ENCODE measurements at regions not wholly inside any gene's neighbourhood (a gene's known extent, or its start where the extent isn't known, plus 50 kb on each side); places are given as distances from the start of the nearest gene placed in this dataset.
"Not testable (repeated sequence)": the region's sequence is repeated elsewhere in the genome, so short reads cannot be mapped to it uniquely, and the experiment has no call there.

DNA sequence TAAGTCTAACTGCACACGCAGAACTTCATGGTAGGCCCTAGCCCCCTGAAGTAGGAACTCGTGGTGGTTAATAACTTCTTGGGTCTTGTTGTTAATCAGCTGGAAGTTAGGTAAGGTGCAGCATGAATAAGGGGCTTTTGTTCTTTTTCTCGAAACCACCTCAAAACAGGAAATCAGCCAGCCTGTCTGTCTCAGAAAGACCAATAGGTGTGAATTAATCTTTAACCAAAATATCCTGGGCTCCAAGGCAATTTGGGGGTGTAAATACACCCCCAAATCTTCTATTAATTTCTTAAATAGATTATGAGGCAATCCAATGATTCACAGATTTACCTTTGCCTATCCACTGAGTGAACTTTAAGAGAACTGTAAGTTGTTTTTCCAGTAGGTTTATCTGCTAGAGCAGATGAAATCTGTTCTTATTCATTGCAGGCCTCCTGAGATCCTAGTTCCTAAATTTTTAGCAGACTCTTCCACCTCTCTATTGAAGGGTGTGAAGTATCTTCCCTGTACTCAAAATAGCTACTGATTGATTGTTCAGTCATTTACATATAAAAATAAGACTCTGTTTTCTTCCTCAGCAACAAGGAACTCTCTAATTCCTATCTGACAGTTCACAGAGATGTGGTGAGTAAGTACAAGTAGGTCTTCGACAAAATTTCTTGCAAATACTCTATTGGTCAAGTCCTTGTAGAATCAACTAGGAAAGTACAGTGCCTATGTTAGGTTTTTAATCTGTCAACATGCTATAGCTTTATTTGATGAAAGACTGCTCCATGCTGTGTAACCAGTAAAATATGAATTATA, 427.1 kb upstream of the NOX3 start:
- WGBS = 66% methylated on average over 4 of the region's 4 CpGs
- DNase-seq (ENCODE audit: low spot score) = no peak
- Histone ChIP-seq H3K36me3 (no peaks in the 10 kb centered on the region), H3K27ac (peak overlapping the region; percentile 9 to 24), H3K9me3 (no peaks in the 10 kb centered on the region), H3K4me3 (no peak overlapping the region), H3K27me3 (replicated peaks; ENCODE audit: insufficient read depth) (no peaks in the 10 kb centered on the region), H3K4me1 (replicated peaks) (no peaks in the 10 kb centered on the region)
- TF ChIP-seq POLR2A (IDR thresholded peaks at IDR 0.05) (no peak), CTCF (IDR thresholded peaks at IDR 0.05) (no peak), POLR2AphosphoS5 (IDR thresholded peaks at IDR 0.05) (no peak)
- intact Hi-C loops (cut with DNase I) = no loop called here

DNA sequence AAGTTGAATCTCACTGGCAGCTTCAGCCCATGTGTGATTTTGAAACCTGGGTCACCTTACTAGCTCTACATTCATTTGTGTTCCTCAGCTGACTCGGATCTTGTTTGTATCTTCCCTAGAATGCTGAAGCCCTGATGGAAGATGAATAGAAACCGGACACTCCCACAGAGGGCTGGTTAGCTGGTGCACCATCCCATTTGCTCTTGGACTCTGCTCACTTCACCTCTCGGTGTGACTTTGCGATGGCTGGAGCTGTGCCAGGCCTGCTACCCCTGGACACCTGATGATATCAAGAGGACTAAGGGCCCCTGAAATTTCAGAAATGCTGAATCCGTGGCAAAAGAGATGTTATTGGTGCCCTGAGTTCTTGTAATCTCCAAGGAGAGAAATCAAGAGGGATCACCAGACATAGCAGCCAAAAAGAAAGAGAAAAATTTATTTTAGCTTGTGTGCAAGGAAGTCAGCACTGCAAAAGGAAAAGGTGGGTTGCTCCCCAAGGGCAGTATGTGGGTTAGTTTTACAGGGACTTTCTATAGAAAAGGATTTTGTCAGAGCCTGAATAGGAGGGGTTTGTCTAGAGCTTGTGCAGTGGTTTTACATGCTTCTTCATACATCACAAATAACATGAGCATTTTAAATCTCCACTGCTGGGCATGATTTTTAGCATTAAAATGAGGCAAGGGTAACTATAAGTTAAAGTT, 426.3 kb upstream of the NOX3 start:
- intact Hi-C loops (cut with DNase I) = no loop called here
- H3K4me1 ChIP-seq (replicated peaks) = no peaks in the 10 kb centered on the region
- DNase-seq (ENCODE audit: low spot score) = no peak
- 70% methylated on average over 5 of the region's 5 CpGs for whole genome bisulfite sequencing
- no peak for TF ChIP-seq CTCF (IDR thresholded peaks at IDR 0.05)
- no peaks in the 10 kb centered on the region for H3K36me3 ChIP-seq
- no peaks in the 10 kb centered on the region for H3K9me3 ChIP-seq
- H3K4me3 ChIP-seq = no peak overlapping the region
- no peak overlapping the region for H3K27ac ChIP-seq
- no peaks in the 10 kb centered on the region for H3K27me3 ChIP-seq (replicated peaks; ENCODE audit: insufficient read depth)

DNA sequence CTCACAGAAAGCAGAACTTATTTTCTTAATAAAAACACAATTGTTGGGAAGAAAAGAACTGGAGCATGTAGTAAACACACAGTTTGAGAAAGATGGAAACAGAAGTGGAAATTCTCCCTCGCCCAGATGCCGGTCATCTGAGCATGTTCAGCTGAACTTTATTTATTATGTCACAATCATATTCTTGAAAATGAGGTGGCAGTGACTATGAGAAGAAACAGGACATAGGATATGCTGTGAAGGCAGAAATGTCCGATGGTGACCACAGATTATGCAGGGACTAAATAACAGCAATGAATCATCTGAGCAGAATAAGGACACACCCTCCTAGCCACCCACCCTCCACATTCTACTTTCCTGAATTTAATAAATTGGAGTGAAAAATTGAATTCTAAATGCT, 425.3 kb upstream of the NOX3 start:
- H3K9me3 ChIP-seq = no peaks in the 10 kb centered on the region
- no peak for DNase-seq (ENCODE audit: low spot score)
- WGBS = 68% methylated on average over 3 of the region's 3 CpGs
- H3K27me3 ChIP-seq (replicated peaks; ENCODE audit: insufficient read depth) = no peaks in the 10 kb centered on the region
- TF ChIP-seq POLR2A (IDR thresholded peaks at IDR 0.05) = no peak
- TF ChIP-seq POLR2AphosphoS5 (IDR thresholded peaks at IDR 0.05) = no peak
- TF ChIP-seq CTCF (IDR thresholded peaks at IDR 0.05) = no peak
- H3K4me3 ChIP-seq = no peak overlapping the region
- no peaks in the 10 kb centered on the region for H3K4me1 ChIP-seq (replicated peaks)
- no peak overlapping the region for H3K27ac ChIP-seq
- H3K36me3 ChIP-seq = no peaks in the 10 kb centered on the region
- intact Hi-C loops (cut with DNase I) = no loop called here

- Histone ChIP-seq H3K36me3 (no peaks in the 10 kb centered on the region), H3K4me3 (no peak overlapping the region), H3K9me3 (no peaks in the 10 kb centered on the region), H3K27me3 (replicated peaks; ENCODE audit: insufficient read depth) (no peaks in the 10 kb centered on the region), H3K4me1 (replicated peaks) (no peaks in the 10 kb centered on the region), H3K27ac (no peak overlapping the region)
- intact Hi-C loops (cut with DNase I) = no loop called here
- 95% methylated on average over 6 of the region's 6 CpGs for WGBS
- TF ChIP-seq CTCF (IDR thresholded peaks at IDR 0.05) (no peak), POLR2A (IDR thresholded peaks at IDR 0.05) (no peak), POLR2AphosphoS5 (IDR thresholded peaks at IDR 0.05) (no peak)
- no peak for DNase-seq (ENCODE audit: low spot score)
These were observed 417.3 kb upstream of the NOX3 start for GRCh38 chr6:155872961-155873360.

DNA sequence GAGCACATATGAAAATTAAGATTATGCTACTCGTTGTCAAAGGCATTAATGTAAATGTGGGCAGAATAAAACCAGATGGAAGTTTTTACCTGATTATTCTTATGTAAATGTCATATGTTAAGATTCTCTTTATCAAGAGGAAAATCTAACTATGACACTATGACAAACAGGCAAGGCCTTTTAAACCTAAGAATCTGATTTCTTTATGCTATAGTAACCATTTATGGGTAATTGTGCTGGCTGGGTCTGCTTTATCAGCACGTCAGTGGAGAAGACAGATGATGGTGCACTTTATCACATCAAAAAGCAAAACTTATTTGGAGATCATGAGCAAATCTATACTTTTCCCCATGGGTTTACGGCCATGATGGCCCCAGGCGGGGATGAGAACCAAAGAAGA, 412.0 kb upstream of the NOX3 start:
- no peak overlapping the region for H3K4me3 ChIP-seq
- H3K27ac ChIP-seq = no peak overlapping the region
- no peak for DNase-seq (ENCODE audit: low spot score)
- intact Hi-C loops (cut with DNase I) = no loop called here
- H3K36me3 ChIP-seq = no peaks in the 10 kb centered on the region
- no peaks in the 10 kb centered on the region for H3K27me3 ChIP-seq (replicated peaks; ENCODE audit: insufficient read depth)
- H3K4me1 ChIP-seq (replicated peaks) = no peaks in the 10 kb centered on the region
- no peak for TF ChIP-seq CTCF (IDR thresholded peaks at IDR 0.05)
- TF ChIP-seq POLR2AphosphoS5 (IDR thresholded peaks at IDR 0.05) = no peak
- no peak for TF ChIP-seq POLR2A (IDR thresholded peaks at IDR 0.05)
- 87% methylated on average over 4 of the region's 4 CpGs for WGBS
- no peaks in the 10 kb centered on the region for H3K9me3 ChIP-seq

GRCh38 chr6:155866676-155867390, 411.2 kb upstream of the NOX3 start:
- H3K27me3 ChIP-seq (replicated peaks; ENCODE audit: insufficient read depth); H3K4me3 ChIP-seq: not testable (repeated sequence)

More at GRCh38 chr6:155866676-155867390, 411.2 kb upstream of the NOX3 start:
- WGBS = 96% methylated on average over 20 of the region's 46 CpGs
- H3K4me1 ChIP-seq (replicated peaks); intact Hi-C loops (cut with DNase I); H3K36me3 ChIP-seq; DNase-seq (ENCODE audit: low spot score); H3K27ac ChIP-seq; H3K9me3 ChIP-seq: not testable (repeated sequence)

All from prostate gland (tissue), 2 donors.